Esophagus (tissue), 2 donors: ENCODE measurements at regions not wholly inside any gene's neighbourhood (a gene's known extent, or its start where the extent isn't known, plus 50 kb on each side); places are given as distances from the start of the nearest gene placed in this dataset.

Experiments used
- H3K27ac ChIP-seq, 2 donors: one replicate each; pipeline ENCODE4 v1.5.1; 2013; ENCODE audit warnings: low read depth in 2 of 2, mild to moderate bottlenecking in 2 of 2, inconsistent platforms in 1 of 2, low read length in 1 of 2, moderate library complexity in 1 of 2
- H3K27me3 ChIP-seq, 2 donors: one replicate each; pipeline ENCODE4 v1.6.1; 2013; ENCODE audit warnings: low read length in 2 of 2, control low read depth in 1 of 2, mild to moderate bottlenecking in 1 of 2; ENCODE audit not compliant: insufficient read depth in 2 of 2, control insufficient read depth in 1 of 2
- H3K36me3 ChIP-seq, 2 donors: one replicate each; pipeline ENCODE4 v1.6.1; 2013; ENCODE audit warnings: low read length in 1 of 2; ENCODE audit not compliant: control insufficient read depth in 2 of 2, insufficient read depth in 2 of 2
- H3K4me1 ChIP-seq, 2 donors: one replicate each; pipeline ENCODE4 v1.6.1; 2013; ENCODE audit warnings: low read length in 1 of 2; ENCODE audit not compliant: control insufficient read depth in 2 of 2, insufficient read depth in 2 of 2
- H3K4me3 ChIP-seq, 2 donors: one replicate each; pipeline ENCODE4 v1.5.1; 2013; ENCODE audit warnings: low read length in 2 of 2, mild to moderate bottlenecking in 2 of 2, low read depth in 1 of 2, moderate library complexity in 1 of 2
- H3K9me3 ChIP-seq, 2 donors: one replicate each; pipeline ENCODE4 v1.6.1; 2013; ENCODE audit warnings: mild to moderate bottlenecking in 2 of 2, low read depth in 1 of 2, low read length in 1 of 2, moderate library complexity in 1 of 2; ENCODE audit not compliant: control insufficient read depth in 2 of 2, insufficient read depth in 1 of 2
- WGBS, 2 donors: extraction: QIAGEN DNeasy Blood & Tissue Kit; methylation state at CpG; one replicate each; pipeline ENCODE4 v1.1.7; 2013; 5-methylcytosine and 5-hydroxymethylcytosine counted together
- donor health status: healthy with polysubstance abuse.
- donor health status: Bipolar disorder and iron deficiency.

DNA sequence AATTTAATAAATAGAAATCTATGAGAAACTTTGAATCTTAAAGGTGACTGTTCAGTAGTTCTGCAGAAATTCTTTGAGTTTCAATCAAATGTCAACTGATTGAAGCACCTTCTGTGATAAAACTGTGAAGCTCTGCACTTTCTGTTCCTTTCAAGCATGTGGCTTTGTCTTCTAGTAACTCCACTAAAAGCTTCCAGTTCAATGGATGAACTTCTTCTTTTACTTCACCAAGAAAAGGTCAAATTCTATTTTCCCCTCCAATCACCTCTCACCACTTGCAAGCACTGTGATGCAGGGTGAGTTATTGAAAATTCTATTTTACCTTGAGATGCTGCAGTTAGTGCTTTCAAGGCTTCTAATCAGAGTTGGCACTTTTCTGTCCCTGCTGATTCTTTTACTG, 515.3 kb upstream of the B3GALT2 start:
- no peak overlapping the region for H3K27ac ChIP-seq
- H3K4me1 ChIP-seq = no peaks in the 10 kb centered on the region
- no peak overlapping the region for H3K4me3 ChIP-seq
- H3K36me3 ChIP-seq = no peaks in the 10 kb centered on the region
- H3K27me3 ChIP-seq = no peaks in the 10 kb centered on the region
- no peaks in the 10 kb centered on the region for H3K9me3 ChIP-seq

DNA sequence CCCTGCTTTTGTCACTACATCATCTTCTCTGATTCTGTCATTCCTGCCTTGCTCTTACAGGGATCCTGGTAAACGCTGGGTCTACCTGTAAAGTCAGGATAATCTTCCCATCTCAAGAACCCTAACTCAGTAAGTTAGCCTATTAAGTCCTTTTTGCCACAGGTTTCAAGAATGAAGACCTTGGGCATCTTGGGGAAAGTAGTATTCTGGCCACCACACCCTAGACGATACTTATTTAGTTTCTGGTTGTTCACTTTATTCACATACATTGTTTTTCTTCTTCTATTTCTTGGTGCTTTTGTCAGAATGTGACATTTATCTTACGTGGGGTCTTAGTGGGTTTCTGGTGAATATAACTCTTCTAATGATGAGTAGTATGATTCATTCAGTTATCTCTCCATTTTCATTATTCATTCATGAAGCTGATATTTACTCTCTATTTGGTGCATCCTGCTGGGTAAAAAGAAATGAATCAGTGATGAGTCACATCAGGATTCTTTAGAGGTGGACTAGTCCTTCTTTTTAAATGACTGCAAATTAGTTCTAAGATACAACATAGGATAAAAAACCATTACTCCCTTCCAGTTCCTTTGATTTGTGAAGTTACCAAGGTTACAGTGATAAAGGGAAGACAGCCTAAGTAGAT, 514.4 kb upstream of the B3GALT2 start:
- Histone ChIP-seq H3K27ac (no peak overlapping the region), H3K4me1 (no peaks in the 10 kb centered on the region), H3K4me3 (no peak overlapping the region), H3K36me3 (no peaks in the 10 kb centered on the region), H3K27me3 (no peaks in the 10 kb centered on the region), H3K9me3 (no peaks in the 10 kb centered on the region)
- WGBS, 2 donors = 73 to 87% methylated on average over 3 of the region's 3 CpGs

- H3K27ac ChIP-seq = no peak overlapping the region
- H3K4me1 ChIP-seq = no peaks in the 10 kb centered on the region
- H3K27me3 ChIP-seq = no peaks in the 10 kb centered on the region
- WGBS, 2 donors = 86 to 91% methylated on average over 4 of the region's 4 CpGs
- no peaks in the 10 kb centered on the region for H3K9me3 ChIP-seq
- no peak overlapping the region for H3K4me3 ChIP-seq
- no peaks in the 10 kb centered on the region for H3K36me3 ChIP-seq
These were observed 512.8 kb upstream of the B3GALT2 start for GRCh38 chr1:193699261-193699660.

GRCh38 chr1:193697776-193698175, 511.4 kb upstream of the B3GALT2 start:
- Histone ChIP-seq H3K4me3 (no peak overlapping the region), H3K36me3 (no peaks in the 10 kb centered on the region), H3K27ac (no peak overlapping the region), H3K4me1 (no peaks in the 10 kb centered on the region), H3K27me3 (no peaks in the 10 kb centered on the region), H3K9me3 (no peaks in the 10 kb centered on the region)
- WGBS, 2 donors = 74 to 80% methylated on average over 3 of the region's 3 CpGs

GRCh38 chr1:193697115-193697762, 510.8 kb upstream of the B3GALT2 start:
- Histone ChIP-seq H3K36me3 (no peaks in the 10 kb centered on the region), H3K4me3 (no peak overlapping the region), H3K9me3 (no peaks in the 10 kb centered on the region), H3K4me1 (no peaks in the 10 kb centered on the region), H3K27me3 (no peaks in the 10 kb centered on the region), H3K27ac (no peak overlapping the region)
- 79 to 91% methylated on average over 2 of the region's 2 CpGs for WGBS, 2 donors

- H3K36me3 ChIP-seq = no peaks in the 10 kb centered on the region
- H3K4me3 ChIP-seq = no peak overlapping the region
- H3K27ac ChIP-seq = no peak overlapping the region
- WGBS, 2 donors = 59 to 69% methylated on average over 1 of the region's 1 CpG
- H3K4me1 ChIP-seq = no peaks in the 10 kb centered on the region
- H3K27me3 ChIP-seq = no peaks in the 10 kb centered on the region
- H3K9me3 ChIP-seq = no peaks in the 10 kb centered on the region
These were observed 508.3 kb upstream of the B3GALT2 start for GRCh38 chr1:193694741-193695140.

GRCh38 chr1:193685986-193686385, 499.6 kb upstream of the B3GALT2 start:
- H3K27ac ChIP-seq = no peak overlapping the region
- H3K4me3 ChIP-seq = no peak overlapping the region
- 75 to 84% methylated on average over 2 of the region's 2 CpGs for WGBS, 2 donors
- H3K27me3 ChIP-seq = no peaks in the 10 kb centered on the region
- no peaks in the 10 kb centered on the region for H3K9me3 ChIP-seq
- H3K4me1 ChIP-seq = no peaks in the 10 kb centered on the region
- H3K36me3 ChIP-seq = no peaks in the 10 kb centered on the region

DNA sequence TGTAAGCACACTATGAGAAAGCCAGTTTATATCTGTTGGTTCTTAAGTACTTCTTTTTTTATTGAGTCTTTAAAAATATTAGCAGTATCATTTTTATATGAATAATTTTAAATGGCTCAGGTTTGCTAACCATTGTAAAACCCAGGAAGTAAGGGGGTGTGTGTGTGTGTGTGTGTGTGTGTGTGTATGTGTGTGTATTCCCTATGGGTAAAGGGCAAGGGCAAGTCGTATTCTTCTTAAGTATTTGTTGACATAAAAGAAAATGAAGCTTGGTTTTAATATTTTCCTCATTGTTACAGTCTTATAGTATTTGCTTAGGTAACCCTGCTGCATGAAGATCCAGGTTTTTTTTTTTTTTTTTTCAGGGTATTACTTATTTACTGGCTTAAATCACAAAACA, 495.0 kb upstream of the B3GALT2 start:
- H3K4me3 ChIP-seq = no peak overlapping the region
- H3K27me3 ChIP-seq = no peaks in the 10 kb centered on the region
- H3K4me1 ChIP-seq = no peaks in the 10 kb centered on the region
- no peaks in the 10 kb centered on the region for H3K9me3 ChIP-seq
- H3K27ac ChIP-seq = no peak overlapping the region
- H3K36me3 ChIP-seq = no peaks in the 10 kb centered on the region
- WGBS, 2 donors = 42 to 55% methylated on average over 1 of the region's 1 CpG

DNA sequence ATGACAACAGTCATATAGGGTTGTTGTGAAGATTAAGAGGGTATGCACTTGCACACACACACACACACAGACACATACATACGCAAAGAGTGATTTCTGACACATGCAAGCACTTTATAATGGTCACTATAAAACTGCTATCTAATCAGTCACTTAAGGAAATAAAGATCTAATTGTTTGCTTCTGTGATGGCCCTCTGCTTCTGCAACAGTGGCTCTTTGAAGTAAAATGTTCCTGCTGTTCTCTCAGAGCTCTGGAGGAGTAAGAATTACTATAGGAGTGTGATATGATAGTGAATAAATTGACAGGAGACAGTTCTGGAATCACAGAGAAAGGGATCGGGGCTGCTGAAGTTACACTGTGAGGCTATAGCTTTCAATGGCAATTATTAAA, 494.5 kb upstream of the B3GALT2 start:
- 49 to 62% methylated on average over 2 of the region's 2 CpGs for WGBS, 2 donors
- H3K27me3 ChIP-seq = no peaks in the 10 kb centered on the region

DNA sequence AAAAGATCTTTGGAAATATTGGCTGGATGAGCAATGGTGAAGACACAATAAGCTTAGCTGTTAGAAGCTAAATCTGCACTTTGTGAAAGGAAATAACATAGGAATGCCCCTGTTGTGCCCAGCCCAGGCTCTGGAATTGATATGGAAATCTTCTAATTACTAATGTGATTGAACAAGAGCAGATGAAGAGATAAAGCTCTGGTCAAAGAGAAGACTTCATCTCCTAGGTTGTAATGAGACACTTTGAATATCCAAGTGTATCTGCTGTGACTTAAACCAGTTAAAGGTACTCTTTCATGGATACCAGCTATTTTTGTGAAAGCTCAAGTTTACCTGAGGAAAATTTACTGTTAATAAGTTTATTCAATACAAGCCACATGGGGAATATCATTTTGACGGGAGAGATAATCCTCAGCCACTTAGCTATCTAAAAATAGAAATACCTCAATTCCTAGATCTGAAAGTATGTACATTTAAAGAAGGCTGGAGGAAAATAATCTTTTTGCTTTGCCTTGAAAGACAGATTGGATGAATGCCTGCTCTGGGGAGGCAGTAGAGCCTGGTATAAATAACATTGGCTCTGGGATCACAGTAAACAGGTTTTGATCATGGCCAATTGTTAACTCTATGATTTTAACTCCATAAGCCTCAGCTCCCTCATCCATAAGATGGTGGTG, 494.0 kb upstream of the B3GALT2 start:
- 28 to 36% methylated on average over 1 of the region's 1 CpG for WGBS, 2 donors
- no peaks in the 10 kb centered on the region for H3K27me3 ChIP-seq
- no peaks in the 10 kb centered on the region for H3K9me3 ChIP-seq
- H3K4me3 ChIP-seq = no peak overlapping the region
- H3K27ac ChIP-seq = no peak overlapping the region
- H3K4me1 ChIP-seq = no peaks in the 10 kb centered on the region
- H3K36me3 ChIP-seq = no peaks in the 10 kb centered on the region

More for the DNA sequence above, 494.5 kb upstream of the B3GALT2 start:
- H3K4me1 ChIP-seq = no peaks in the 10 kb centered on the region
- no peak overlapping the region for H3K27ac ChIP-seq
- no peaks in the 10 kb centered on the region for H3K9me3 ChIP-seq
- H3K36me3 ChIP-seq = no peaks in the 10 kb centered on the region
- no peak overlapping the region for H3K4me3 ChIP-seq
